CD4-positive, alpha-beta T cell treated with Interferon gamma for 1 hour (primary cell): ENCODE measurements at regions not wholly inside any gene's neighbourhood (a gene's known extent, or its start where the extent isn't known, plus 50 kb on each side); places are given as distances from the start of the nearest gene placed in this dataset.
"Not testable (repeated sequence)": the region's sequence is repeated elsewhere in the genome, so short reads cannot be mapped to it uniquely, and the experiment has no call there.

Source experiments
- DNase-seq: peaks from one replicate; pipeline ENCODE4 v3.0.0-alpha.2; 2020

DNA sequence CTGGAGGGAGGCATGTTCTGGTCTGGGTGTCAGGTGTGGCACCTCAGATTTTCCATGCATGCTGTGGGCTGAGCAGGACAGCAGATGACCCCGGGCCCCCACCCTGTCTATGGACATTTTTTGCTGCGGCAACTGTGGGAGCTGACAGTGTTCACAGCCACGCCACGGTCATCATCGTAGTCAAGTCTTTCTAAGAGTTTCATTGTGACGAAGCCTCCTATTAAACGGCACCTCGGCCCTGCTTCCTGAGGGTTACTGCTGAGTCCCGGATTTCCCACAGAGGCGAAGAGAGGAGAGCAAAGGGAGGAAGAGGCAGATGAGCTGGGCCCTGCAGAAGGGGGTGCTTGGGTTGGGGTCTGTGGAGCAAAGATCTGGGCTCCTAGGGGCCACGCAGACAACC is 152.1 kb upstream of the POTEB2 start:
- not testable (repeated sequence) for DNase-seq

DNA sequence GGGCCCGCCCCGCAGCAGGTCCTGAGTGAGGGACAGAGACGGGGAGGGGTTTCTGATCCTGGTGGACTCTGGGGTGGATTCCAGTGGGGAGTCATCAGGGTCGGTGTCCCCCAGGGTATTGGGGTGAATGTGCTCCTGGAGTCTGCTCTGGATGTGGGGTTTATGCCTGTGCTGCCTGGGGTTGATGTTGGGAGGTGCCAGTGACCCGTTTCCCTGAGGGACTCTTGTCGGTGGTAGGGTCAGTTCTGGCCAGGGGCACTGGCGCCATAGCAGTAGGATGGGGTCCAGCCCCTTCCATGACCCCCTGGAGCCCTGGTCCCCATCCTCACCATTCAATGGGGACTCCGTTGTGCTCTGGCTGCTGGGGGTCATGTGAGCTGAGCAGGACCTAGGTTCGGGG is 151.2 kb upstream of the POTEB2 start:
- not testable (repeated sequence) for DNase-seq

DNA sequence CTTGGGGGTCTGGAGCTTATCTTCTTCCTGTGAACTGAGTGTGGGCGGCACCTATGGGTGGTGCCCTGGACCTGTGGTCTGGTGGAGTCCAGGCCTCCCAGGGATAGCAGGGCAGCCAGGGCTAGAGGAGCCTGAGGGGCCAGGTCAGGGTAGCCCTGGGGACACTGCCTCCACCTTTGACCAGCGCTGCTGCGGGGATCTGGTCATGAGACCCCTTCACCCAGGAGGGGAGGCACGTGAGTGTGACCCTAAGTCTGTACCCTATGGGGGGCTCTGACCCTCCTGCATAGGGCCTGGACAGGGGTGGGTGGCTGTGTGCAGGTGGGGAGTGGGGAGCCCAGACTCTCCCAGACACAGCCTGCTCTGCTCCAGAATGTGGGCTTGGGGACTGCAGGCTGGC is 150.5 kb upstream of the POTEB2 start:
- not testable (repeated sequence) for DNase-seq

DNA sequence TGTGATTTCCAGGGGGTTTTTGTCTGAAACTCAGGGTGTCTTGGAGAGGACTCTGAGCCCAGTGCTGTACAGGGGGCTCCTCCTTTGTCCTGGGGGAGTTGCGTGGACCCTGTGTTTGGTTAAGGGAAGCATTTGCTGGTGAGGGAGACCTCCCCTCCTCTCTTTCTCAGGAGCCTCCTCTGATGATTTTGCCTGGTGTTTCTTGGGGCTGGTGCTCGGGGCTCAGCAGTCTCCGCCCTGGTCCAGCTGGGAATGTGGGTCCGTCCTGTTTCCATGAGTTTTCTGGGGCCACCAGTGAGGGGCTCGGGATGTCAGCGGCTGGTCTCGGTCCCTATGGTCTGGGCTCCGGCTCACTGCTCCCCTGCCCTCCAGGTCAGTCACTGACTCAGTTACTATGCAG is 149.1 kb upstream of the POTEB2 start:
- DNase-seq: not testable (repeated sequence)

DNA sequence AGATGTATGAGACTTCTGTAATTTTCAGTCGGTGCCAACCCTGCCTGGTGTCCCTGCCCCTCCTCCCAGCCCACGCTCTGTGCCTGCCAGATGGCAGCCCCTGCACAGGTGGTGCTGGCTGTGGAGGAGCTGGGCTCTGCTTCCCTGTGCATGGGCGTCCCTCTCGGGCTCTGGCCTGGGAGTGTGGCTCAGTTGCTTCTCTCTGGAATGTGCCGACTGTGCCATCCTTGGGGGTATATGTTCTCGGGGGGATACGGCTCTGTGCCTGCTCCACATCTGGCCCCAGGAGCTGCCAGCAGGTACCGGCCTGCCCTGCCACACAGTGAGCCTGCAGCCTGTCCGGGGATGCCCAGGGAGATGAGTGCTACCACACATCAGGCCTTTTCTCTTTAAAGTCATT is 147.2 kb upstream of the POTEB2 start:
- DNase-seq: not testable (repeated sequence)

DNA sequence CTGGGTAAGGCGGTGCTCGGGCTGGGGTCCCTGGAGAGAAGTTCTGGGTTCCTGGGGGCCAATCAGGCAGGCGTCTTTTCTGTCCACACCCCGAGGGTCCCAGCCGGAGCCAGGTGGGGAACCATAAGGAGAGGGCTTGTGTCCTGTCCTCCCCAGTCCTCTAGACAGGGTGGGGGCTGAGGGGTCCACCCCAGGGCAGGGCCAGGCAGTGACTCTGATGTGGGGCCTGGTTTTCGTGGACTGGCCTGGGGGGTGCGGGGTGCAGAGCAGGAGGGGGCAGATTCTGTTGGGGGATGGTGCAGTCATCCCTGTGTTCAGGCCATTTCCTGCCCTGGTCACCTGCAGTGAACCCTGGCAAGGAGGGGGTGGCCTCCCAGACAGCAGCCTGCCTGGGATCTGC is 143.5 kb upstream of the POTEB2 start:
- DNase-seq: not testable (repeated sequence)

DNA sequence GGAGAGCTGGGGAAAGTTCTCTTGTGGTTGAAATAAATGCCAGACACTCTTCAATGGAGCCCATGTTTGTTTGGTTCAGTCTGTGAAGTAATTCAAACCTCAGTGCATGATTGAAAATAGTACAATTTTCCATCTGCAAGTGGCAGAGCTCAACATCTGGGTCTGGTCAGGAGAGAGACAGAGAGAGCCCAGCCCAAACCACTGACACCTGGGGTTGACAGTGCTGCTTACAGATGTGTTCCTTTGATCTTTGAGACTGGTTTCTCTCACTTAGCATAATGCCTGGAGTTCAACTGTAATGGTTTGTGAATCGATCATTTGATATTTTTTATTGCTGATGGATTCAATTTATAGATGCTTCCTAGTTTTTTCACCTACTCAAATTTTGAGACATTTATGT is 137.3 kb upstream of the POTEB2 start:
- DNase-seq: not testable (repeated sequence)

DNA sequence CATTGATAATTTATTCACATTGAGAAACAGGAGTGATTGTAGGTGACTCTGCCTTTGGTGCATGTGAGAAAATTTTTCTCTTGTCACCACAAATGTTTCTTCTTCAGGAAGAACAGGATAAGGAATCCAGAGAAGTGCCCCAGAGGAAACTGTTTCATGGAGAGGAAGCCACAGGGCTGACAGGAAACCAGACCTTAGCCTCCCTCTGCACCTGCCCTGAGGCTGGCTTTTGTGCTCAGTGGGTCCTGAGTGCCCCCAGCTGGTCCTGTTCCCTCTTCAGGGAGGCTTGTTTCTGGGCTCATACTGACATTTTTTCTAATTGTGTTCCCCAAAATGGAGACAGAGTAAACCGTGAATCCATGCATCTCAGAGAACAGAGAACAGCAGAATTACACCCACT is 135.8 kb upstream of the POTEB2 start:
- DNase-seq: not testable (repeated sequence)

DNA sequence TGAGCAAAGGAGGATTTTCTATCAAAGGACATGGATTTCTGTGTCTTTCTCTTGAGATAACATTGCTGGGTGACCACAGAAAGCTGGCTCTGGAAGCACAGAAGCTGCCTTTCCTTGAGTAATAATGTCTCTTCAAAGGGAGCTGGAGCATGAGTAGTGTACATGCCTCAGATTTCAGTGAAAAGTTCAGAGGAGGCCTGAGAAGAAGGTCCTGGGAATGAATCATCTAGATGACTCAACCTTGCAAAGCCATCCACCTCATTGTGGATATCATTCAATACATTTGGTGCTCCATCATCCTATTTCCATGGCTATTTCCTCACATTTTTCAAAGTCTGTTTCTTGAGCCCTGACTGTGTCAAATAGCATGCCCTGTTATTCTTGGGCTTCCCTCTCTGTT is 125.6 kb upstream of the POTEB2 start:
- not testable (repeated sequence) for DNase-seq

DNA sequence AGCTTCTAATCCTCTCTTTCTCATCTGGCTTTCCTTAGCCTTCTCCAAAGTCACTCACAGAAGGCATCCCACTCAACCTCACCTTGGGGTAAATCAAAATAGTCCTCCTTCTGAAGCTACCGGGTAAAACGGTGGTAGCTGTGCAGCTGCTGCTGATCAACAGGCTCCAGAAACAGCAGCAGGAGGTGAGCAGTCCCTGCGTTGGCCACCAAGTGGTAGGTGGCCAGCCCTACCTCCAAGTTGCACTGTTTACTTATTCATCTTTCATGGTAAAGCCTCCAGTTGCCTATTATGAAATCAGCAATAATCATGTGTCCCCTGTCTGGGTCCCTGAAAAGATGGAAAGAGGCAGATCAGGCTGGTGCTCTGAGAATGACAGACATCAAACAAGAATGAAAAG is 125.1 kb upstream of the POTEB2 start:
- DNase-seq: not testable (repeated sequence)

DNA sequence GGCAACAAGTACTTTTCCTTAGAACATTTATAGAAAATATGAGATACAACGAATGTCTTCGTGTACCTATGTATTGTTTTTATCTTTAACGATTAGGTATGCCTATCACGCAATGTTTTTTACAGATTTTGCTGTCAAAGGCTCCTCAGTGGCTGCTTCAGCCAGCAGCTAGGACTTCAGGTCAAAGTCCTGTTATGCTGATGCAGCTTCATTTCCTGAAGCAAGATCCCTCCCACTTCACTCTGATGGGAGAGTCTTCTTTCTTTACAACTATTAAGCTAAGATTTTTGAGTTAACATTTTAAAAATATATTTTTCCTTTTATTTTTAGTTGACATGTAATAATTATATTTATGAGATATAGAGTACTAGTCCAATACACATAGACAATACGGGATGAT is 120.7 kb upstream of the POTEB2 start:
- not testable (repeated sequence) for DNase-seq

DNA sequence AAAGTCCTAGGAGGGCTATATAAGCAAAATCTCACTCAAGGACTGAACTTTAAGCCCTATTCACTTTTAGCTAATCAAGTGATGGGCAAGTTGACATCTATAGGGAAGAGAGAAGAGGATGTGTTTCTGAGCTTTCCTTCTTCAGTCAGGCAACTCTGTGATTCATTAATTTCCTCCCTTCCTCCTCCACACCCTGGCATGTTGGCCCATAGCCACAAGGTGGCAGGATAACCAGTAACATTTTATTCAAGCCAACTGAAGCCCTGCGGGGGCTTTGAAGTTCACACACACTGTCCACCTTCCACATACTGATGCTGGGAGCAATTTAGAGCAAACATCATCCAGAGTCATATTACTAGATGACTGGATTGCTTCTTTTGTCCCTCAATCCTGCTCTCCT is 111.9 kb upstream of the POTEB2 start:
- DNase-seq: not testable (repeated sequence)

DNA sequence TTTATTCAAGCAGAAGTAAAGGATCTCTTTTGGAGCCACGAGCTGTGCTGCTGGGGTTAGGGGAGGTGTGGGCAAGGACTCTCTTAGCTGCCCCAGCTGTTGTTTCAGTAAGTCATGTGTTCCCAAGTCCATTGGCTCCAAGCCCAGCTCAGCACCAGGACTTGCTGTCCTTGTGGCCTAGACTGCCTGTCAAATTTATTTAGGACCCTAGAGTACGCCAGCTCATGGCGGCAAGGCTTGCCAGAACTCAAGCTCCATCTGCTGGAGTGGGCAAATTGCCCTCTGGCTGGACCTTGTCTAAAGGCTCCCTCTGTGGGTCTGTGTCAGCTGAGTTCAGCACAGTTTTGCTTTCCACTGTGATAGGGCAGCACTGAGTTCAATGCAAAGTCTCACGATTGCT is 106.6 kb upstream of the POTEB2 start:
- DNase-seq: not testable (repeated sequence)

DNA sequence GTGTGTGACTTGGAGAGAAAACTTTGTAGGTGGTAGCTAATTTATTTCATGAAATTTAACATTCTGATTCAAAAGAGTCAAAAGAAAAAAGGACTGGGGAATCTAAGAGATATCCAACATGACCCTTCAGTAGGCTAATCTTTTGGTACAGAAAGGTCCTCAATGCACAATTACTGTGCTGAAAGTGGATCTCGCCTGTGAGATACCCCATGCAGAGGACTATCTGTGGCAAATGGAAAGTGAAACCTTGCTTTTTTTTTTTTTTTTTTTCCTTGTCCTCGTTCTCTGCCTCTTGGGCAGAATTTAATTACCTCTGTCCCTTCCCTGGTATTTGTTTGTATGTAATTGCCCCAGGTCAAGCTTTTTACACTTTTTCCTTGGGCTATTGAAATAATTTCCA is 93.2 kb upstream of the POTEB2 start:
- not testable (repeated sequence) for DNase-seq

DNA sequence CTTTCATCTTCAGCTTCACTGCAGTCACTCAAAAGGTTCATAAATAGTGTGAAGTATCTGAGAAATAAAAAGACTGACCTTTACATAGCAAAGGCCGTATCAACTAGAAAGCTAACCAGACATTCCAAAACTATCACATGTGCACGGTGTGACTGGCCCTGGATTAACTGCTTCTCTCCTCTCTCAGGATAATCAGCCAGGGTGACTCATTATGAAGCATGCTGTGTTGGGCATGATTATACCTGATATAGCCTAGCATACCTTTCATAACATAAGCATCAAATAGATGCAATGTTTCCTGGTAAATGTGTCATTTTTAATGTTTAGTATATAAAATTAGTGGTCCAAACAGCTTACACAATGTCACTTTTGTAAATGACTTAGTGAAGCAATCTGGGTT is 63.2 kb upstream of the POTEB2 start:
- not testable (repeated sequence) for DNase-seq
